Tibial artery (tissue), 4 donors: ENCODE measurements at regions not wholly inside any gene's neighbourhood (a gene's known extent, or its start where the extent isn't known, plus 50 kb on each side); places are given as distances from the start of the nearest gene placed in this dataset.

Source experiments
- DNase-seq, 2 donors: peaks; one replicate each; pipeline ENCODE4 v3.0.0-alpha.2; 2019
- H3K27ac ChIP-seq, 2 donors: fragments of 200-600 bp; sonication (generic) in 1 of 2; 1 replicate in 1 of 2; 2 replicates in 1 of 2; pipeline ENCODE4 v1.5.1; 2018 to 2019; ENCODE audit warnings: mild to moderate bottlenecking in 1 of 2
- H3K27me3 ChIP-seq, 2 donors: fragments of 200-600 bp; sonication (generic) in 1 of 2; one replicate each; pipeline versions ENCODE4 v1.5.1 to v1.6.0; 2016 to 2019
- H3K36me3 ChIP-seq, 3 donors: fragments of 200-600 bp; sonication (generic) in 2 of 3; one replicate each; pipeline ENCODE4 v1.5.1; 2016 to 2019; ENCODE audit warnings: mild to moderate bottlenecking in 2 of 3
- H3K4me1 ChIP-seq, 4 donors: fragments of 200-600 bp; sonication (generic) in 2 of 4; 1 replicate in 3 of 4; 2 replicates in 1 of 4; pipeline ENCODE4 v1.5.1; 2016 to 2019
- H3K4me3 ChIP-seq, 2 donors: fragments of 200-600 bp; sonication (generic) in 1 of 2; 1 replicate in 1 of 2; 2 replicates in 1 of 2; pipeline ENCODE4 v1.5.1; 2018 to 2019; ENCODE audit warnings: mild to moderate bottlenecking in 2 of 2
- H3K9me3 ChIP-seq, 3 donors: fragments of 200-600 bp; sonication (generic) in 1 of 3; one replicate each; pipeline ENCODE4 v1.5.1; 2016 to 2019
- CTCF ChIP-seq, 2 experiments: fragments of 200-600 bp in 1 of 2; fragments of 450-650 bp in 1 of 2; IDR thresholded peaks; one replicate each; pipeline ENCODE4 v1.5.1; 2017 to 2019; ENCODE audit warnings: antibody characterized with exemption in 2 of 2, mild to moderate bottlenecking in 1 of 2, moderate library complexity in 1 of 2
- intact Hi-C: fragments of 100-400 bp; cut with DNase I; formaldehyde crosslinking; loops from one replicate; pipeline ENCODE4 v1.15.0; 2023; ENCODE audit warnings: low total_unique reads

- Histone ChIP-seq H3K27ac (no peak overlapping the region), H3K9me3 (no peaks in the 10 kb centered on the region), H3K4me1 (no peaks in the 10 kb centered on the region), H3K4me3 (no peak overlapping the region), H3K27me3 (no peaks in the 10 kb centered on the region), H3K36me3 (no peaks in the 10 kb centered on the region)
- TF ChIP-seq CTCF (IDR thresholded peaks at IDR 0.05): no peak
- intact Hi-C loops: no loop called here
- no peak for DNase-seq
These were observed 337.5 kb downstream of the NPIPA8 start for GRCh38 chr16:17998996-17999395.

- H3K9me3 ChIP-seq: no peaks in the 10 kb centered on the region
- DNase-seq: no peak
- H3K4me1 ChIP-seq: no peaks in the 10 kb centered on the region
- no peaks in the 10 kb centered on the region for H3K36me3 ChIP-seq
- no peak overlapping the region for H3K27ac ChIP-seq
- H3K4me3 ChIP-seq: no peak overlapping the region
- no peak for TF ChIP-seq CTCF (IDR thresholded peaks at IDR 0.05)
- intact Hi-C loops: no loop called here
- no peaks in the 10 kb centered on the region for H3K27me3 ChIP-seq
These were observed 338.0 kb downstream of the NPIPA8 start for GRCh38 chr16:17998550-17998949.

GRCh38 chr16:17994027-17994426, 342.5 kb downstream of the NPIPA8 start:
- H3K4me1 ChIP-seq: no peaks in the 10 kb centered on the region
- intact Hi-C loops: no loop called here
- no peak for TF ChIP-seq CTCF (IDR thresholded peaks at IDR 0.05)
- no peaks in the 10 kb centered on the region for H3K27me3 ChIP-seq
- H3K27ac ChIP-seq: no peak overlapping the region
- no peaks in the 10 kb centered on the region for H3K36me3 ChIP-seq
- no peak for DNase-seq
- H3K4me3 ChIP-seq: no peak overlapping the region
- H3K9me3 ChIP-seq: no peaks in the 10 kb centered on the region

GRCh38 chr16:17992416-17992815, 344.1 kb downstream of the NPIPA8 start:
- Histone ChIP-seq H3K4me1 (no peaks in the 10 kb centered on the region), H3K36me3 (no peaks in the 10 kb centered on the region), H3K4me3 (no peak overlapping the region), H3K27ac (no peak overlapping the region), H3K27me3 (no peaks in the 10 kb centered on the region), H3K9me3 (no peaks in the 10 kb centered on the region)
- DNase-seq: no peak
- intact Hi-C loops: no loop called here
- TF ChIP-seq CTCF (IDR thresholded peaks at IDR 0.05): no peak

GRCh38 chr16:17989255-17989654, 347.3 kb downstream of the NPIPA8 start:
- intact Hi-C loops: no loop called here
- Histone ChIP-seq H3K27me3 (no peaks in the 10 kb centered on the region), H3K4me1 (no peaks in the 10 kb centered on the region), H3K4me3 (no peak overlapping the region), H3K9me3 (no peaks in the 10 kb centered on the region), H3K36me3 (no peaks in the 10 kb centered on the region), H3K27ac (no peak overlapping the region)
- no peak for TF ChIP-seq CTCF (IDR thresholded peaks at IDR 0.05)
- DNase-seq: no peak

GRCh38 chr16:17988839-17989238, 347.7 kb downstream of the NPIPA8 start:
- no peaks in the 10 kb centered on the region for H3K4me1 ChIP-seq
- no peak overlapping the region for H3K27ac ChIP-seq
- no peaks in the 10 kb centered on the region for H3K9me3 ChIP-seq
- no peaks in the 10 kb centered on the region for H3K36me3 ChIP-seq
- intact Hi-C loops: no loop called here
- no peak for DNase-seq
- TF ChIP-seq CTCF (IDR thresholded peaks at IDR 0.05): no peak
- no peaks in the 10 kb centered on the region for H3K27me3 ChIP-seq
- H3K4me3 ChIP-seq: no peak overlapping the region
